ELF-1 (cell line): ENCODE measurements at regions not wholly inside any gene's neighbourhood (a gene's known extent, or its start where the extent isn't known, plus 50 kb on each side); places are given as distances from the start of the nearest gene placed in this dataset.
A peak's percentile ranks its signal among the peaks of the same experiment; 100 is the strongest.
"Not testable (repeated sequence)": the region's sequence is repeated elsewhere in the genome, so short reads cannot be mapped to it uniquely, and the experiment has no call there.

Source experiments
- DNase-seq: peaks from one replicate; pipeline ENCODE4 v3.0.0-alpha.2; 2016; ENCODE audit warnings: low read depth, low spot score

DNA sequence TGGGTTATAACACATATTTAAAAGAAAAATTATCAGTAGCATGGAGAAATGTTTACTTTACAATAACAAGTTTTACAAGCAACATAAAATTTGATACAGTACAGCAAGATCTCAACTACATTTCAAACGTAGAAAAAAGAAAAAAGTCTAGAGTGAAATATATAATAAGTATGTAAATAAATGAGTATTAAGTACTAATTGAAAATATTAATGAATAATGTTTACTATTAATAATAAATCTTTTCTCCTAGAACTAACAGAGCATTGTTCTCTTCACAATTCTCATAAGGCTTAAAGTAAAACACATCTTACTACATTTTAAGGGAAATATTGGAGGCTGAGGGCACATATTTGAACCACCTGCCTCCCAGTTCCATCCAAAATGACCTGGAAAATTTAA lies 72.1 kb downstream of the TMEM212 start:
- no peak for DNase-seq

DNA sequence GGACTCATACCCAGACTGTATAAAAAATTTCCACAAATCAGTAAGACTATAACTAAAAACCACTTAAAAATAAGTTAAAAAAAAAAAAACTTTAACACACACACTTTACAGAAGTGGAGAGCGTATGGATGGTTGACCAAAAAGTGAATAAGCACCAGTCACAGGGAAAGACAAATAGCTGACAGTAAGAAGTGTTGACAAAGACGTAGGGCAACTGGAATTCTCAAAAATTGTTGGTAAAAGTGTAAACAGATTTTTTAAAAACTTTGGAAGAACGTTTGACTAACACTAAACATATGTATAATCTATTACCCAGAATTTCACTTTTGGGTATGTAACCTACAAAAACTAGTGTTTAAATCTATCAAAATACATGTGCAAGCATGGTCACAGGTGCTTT lies 73.7 kb downstream of the TMEM212 start:
- DNase-seq: no peak

DNA sequence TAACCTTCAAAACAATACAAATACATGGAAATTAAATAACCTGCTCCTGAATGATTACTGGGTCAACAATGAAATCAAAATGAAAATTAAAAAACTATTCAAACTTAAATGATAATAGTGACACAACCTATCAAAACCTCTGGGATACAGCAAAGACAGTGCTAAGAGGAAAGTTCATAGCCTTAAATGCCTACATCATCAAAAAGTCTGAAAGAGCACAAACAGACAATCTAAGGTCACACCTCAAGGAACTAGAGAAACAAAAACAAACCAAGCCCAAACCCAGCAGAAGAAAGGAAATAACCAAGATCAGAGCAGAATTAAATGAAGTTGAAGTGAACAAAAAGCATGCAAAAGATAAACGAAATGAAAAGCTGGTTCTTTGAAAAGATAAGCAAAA lies 79.5 kb downstream of the TMEM212 start:
- not testable (repeated sequence) for DNase-seq

DNA sequence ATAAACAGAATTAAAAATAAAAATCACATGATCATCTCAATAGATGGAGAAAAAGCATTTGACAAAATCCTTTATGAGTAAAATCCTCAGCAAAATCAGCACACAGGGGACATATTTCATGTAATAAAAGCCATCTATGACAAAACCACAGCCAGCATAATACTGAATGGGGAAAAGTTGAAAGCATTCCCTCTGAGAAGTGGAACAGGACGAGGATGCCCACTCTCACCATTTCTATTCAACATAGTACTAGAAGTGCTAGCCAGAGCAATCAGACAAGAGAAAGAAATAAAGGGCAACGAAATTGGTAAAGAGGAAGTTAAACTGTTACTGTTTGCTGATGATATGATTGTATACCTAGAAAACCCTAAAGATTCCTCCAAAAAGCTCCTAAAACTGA lies 80.5 kb downstream of the TMEM212 start:
- not testable (repeated sequence) for DNase-seq

DNA sequence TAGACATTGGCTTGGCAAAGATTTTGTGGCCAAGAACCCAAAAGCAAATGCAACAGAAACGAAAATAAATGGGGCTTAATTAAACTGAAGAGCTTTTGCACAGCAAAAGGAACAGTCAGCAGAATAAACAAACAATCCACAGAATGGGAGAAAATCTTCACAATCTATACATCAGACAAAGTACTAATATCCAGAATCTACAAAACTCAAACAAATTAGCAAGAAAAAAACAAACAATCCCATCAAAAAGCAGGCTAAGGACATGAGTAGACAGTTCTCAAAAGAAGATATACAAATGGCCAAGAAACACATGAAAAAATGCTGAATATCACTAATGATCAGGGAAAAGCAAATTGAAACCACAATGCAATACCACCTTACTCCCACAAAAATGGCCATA lies 81.7 kb downstream of the TMEM212 start:
- DNase-seq: not testable (repeated sequence)

DNA sequence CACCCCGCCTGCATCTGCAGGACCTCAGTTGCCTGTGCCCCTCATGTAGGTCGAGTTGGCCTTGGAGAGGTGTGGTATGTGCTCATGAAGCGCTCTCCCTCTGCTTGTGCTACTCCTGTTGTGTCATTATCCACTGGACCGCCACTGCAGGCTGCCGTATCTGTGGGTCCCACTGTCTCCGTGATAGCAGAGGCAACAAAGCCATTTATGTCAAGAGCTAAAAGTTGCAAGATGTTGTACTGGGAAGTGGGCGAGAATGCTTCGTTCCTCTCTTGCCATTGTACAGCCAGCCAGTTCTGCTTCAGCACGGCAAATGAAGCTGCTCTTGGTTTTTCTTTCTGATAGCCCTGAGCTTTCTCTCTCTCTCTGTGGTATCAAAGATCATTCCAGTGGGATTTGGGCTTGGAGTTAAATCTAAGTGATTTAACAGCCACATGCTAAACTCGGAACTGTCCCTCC lies 89.0 kb downstream of the TMEM212 start:
- DNase-seq: no peak

DNA sequence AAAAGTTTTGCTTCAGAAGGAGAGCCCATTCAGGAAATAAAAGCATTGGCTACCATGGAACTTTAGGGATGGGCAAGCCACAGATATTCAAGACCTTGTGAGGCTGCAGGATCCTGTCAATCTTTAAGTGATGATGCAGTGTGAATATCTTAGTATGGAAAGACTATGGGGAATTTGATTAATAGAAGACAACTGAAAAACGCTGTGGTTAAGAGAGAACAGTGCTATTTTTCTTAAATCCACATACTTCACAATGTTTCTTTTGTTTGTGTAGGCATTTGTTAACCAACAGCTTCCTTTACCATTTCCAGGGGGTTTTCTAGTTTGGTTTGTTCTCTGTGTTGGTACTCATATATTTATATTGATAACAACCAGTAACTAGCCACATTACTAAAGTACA lies 90.3 kb downstream of the TMEM212 start:
- DNase-seq: no peak

DNA sequence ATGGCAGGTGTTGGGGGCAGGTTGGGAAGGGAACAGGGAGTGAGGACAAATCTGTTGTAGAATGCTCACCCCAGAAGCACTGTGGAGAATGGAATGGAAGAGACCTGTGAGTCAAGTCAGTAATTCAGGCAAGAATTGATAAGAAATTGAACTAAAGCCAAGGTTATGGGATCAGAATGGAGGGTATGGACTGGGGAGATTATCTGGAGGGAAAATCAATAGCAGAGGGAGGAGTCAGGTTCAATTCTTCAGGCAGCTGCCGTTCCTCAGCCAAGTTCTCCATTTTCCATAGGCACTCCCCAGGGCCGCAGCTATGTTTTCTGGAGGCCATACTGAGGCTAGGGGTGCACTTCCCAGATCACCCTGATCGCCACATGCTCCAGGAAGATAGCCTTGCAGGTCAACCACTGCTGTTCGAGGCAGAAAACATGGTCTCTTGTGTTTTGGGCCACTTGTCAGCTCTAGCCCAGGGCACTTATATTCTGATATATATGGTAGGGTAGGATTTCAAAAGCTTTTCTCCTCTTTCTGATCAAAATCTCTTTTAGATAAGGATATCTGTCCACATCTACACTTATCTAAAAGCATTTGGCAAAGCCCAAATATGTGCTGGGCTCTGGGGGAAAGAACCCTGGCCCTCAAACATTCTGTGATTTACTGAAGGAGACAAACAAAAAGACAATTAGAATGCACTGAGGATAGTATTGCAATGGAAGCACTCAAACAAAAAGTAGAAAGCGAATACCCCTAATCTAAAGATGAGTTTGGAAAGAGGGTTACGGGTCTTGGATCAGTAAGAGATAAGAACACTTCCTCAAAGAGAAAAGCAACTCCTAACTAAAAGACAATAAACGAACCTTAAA lies 92.3 kb downstream of the TMEM212 start:
- no peak for DNase-seq

DNA sequence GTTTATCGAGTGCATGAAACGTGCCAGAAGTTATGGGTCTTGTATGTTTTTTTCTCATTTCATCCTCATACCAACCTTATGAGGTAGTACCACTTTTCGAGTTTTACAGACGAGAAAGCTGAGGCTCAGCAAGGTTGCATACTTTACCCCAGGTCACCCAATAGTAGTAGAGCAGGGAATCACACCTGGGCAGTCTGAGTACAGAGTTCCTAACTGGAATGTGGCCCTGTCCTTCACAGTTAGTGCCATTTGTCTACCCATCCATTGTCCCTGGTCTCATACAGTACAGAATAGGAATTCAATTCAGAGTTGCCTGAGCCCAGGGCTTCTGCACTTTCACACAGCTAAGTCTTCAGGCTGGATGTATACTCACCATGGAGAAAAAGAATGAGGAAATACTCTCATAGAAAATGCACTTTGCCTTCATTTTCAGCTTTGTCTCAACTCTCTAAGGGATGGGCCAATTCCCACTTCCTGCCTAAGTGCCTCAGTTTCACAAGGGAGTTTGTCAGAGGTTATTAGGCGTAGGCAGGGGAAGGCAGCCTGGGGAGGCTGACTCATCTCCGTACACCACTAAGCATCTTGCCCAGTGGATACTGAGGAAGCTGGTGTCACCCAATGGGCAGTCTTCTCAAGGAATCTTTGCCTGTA lies 93.2 kb downstream of the TMEM212 start:
- no peak for DNase-seq

DNA sequence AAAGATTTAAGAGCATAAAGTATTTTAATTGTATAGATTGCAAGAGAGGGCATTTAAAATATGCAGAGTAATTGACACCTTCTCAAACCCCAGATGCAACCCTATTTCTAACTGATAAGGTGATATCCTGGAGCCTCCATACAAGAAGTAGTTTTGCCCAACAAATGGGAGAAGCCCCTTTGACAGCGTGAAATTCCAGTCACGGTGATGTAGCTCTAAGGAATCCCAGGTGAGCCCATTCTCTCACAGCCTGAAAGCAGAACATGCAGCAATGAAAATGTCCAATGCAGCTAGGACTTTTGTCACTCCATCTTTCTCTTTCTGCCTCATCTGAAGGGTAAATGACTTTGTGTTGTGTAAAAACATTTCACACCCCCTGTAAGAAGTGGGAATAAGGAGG lies 96.4 kb downstream of the TMEM212 start:
- peak; percentile 28 for DNase-seq

DNA sequence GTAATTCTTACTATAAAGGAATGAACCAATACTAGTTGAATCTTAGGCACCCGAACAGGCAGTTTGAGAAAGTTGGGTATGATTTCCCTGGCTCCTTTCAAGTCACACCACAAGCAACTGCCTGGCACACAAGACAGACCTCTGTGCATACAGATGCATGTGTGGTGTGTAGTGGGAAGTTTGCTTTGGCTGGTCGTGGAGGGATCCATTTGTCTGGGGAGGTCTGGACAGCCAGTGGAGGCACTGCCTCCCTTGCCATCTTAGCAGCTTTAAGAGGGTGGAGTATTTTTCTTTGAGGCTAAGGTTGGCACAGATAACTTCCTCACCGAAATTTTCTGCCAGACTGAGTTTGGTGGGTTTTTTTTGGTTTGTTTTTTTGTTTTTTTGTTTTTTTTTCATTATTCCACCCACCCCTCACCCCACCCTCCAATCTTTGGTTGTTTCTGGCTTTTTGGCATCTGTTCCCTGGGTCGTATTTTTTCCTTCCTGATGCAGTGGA lies 97.1 kb downstream of the TMEM212 start:
- DNase-seq: no peak

DNA sequence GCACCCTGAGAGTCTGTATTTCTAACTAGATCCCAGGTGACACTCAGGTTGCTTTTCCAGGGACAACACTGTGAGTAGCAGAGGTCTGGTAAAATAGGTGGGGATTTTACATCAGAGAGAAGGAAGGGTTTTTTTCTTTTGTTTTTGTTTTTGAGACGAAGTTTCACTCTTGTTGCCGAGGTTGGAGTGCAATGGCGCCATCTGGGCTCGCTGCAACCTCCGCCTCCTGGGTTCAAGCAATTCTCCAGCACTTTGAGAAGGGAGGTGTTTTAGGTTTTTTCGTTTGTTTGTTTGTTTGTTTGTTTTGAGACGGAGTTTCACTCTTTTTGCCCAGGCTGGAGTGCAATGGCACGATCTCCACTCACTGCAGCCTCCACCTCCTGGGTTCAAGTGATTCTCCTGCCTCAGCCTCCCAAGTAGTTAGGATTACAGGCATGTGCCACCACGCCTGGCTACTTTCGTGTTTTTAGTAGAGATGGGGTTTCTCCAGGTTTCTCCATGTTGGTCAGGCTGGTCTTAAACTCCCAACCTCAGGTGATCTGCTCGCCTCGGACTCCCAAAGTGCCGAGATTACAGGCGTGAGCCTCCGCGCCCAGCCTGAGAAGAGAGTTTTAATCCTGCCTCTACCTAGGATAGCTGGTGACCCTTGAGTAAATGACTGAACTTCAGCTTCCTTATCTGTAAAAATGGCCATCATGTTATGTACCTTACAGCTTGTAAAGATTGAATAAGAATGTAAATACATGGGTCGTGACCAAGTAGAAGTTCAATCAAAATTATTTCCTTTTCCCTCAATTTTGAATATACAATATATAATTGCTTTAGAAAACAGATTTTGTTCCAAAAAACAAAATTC lies 95.9 kb upstream of the FNDC3B start:
- DNase-seq: no peak

DNA sequence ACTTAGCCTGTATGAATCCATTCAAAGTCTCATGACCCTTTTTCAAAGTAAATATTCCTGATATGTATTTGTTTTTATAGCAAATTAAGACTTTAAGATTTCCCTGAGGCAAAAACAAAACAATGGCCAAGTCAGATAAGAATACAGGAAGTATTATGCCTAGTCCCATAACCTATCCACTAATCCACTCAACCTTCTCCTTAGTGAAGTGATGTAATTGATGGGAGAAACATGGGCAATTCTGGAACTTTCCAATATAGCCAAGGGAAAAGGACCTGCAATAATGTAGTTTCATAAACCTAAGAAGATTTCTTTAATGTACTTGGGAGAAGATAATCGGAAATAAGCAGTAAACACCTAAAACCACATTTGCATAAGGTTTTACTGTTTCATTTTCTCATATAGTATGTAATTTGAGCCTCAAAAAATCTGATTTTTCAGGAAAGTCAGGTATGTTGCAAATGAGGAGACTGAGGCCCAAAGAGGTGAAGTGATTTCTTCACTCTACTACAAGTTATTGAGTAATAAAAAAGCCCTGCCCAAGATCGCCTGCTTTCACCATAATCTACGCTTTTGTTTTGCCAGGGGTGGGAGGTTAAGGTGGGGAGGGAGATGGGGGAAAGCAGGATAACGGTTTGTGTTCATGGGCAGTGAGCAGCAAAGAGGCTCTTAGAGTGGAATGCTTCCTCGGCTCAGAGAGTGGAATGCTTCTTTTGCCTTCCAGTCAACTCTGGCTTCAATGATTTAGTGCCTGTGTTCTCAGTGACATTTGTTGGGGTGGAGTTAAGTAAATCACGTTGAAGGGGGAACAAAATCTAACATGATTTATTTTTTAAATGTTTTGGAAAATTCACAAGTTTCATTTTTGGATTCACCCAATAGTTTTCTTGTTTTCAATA lies 95.0 kb upstream of the FNDC3B start:
- no peak for DNase-seq

DNA sequence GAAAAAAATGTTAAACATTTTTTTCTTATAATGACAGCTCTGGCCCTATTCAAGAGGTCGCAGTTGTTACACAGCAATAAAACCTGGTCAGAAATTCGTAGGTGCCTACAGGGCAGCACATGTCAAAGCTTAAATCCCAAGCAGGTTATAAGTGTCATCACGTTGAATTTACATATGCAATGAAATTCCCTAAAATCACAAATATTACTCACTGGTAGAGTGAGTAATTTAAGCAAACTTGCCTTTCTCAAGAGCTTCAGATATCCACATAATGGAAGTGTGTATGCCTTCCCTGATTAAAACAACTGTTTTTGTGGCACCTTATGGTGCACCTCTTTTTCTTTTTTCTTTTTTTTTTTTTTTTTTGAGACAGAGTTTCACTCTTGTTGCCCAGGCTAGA lies 90.7 kb upstream of the FNDC3B start:
- DNase-seq: no peak

DNA sequence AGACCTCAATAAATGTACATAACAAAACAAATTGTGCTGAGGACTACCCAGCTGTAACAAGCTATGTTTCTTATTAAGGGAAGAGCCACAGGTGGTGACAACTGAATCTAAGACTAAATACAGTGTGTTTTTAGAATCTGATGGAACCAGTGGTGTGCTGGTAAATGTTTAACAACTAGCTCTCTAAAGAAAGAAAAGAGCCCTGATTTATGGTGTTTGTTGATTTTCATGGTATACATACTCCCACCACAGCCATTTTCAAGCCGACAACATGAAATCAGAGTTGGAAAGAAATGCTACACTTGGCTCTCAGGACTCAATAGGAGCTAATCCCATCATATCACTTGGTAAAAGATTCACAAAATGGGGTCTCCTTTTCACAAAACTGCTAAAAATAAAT lies 89.8 kb upstream of the FNDC3B start:
- no peak for DNase-seq

DNA sequence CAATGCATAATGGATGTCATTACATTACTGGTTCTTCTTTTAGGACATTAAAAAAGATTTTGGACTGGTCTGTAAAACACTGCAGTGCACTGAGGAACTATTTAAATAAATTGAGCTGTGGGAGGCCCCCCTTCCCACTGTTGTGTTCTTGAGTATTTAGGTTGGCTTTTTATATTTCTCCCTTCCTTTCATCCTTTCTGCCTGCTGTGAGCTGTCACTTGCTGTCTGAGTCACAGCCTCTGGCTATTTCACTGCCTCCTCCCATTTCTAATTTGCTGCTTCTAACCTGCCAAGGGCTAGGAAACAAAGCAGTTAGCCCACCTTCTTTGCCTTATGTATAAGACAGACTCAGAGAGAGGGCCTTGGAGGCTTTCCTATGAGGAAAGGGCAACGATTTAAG lies 89.0 kb upstream of the FNDC3B start:
- peak; percentile 89 for DNase-seq

DNA sequence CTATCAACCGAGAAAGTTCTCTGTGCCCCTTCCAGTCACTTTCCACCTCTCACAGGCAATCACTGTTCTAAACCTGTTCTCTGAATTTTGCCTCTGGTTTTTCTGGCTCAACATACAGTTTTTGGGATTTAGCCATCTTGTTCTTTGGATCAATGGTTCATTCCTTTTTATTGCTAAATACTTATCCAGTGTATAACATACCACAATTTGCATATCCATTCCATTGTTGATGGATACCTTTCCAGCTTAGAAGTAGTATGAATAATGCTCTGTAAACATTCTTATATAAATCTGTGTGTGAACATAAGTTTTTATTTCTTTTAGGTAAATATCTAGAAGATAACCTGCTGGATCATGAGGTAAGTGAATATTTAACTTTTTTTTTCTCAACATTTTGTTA lies 87.8 kb upstream of the FNDC3B start:
- DNase-seq: no peak

DNA sequence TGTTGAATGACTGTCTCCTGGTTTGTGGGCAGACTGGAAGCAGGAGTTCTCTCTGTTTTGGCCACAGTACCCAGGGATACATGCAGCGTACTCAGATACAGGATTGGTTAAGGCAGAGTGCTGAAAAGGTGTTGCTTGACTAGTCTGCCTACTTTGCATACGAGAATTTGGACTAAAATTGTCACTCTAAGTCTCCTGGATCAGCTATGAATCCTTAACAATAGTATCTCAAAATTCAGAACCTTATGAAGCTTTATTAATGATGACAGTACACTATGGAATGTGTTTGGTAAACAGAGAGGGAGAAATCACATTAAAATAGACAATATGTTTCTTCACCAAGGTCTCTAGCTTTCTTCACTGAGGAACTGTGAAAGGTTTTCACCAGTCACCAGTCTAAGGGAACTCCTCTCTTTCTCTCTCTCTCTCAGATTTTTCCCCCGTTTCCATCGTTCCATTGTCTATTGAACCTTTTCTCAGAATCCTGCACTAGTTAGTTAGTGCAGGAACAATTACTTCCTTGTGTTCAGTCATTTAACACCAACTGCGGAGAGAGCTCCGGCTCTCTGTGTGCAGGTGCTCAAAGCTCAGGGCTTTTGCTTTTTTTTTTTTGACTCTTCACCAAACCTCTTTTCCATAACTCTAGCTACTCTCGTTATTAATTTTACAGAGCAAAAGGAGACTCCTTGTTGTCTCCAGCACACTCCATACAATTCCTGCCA lies 85.9 kb upstream of the FNDC3B start:
- no peak for DNase-seq

DNA sequence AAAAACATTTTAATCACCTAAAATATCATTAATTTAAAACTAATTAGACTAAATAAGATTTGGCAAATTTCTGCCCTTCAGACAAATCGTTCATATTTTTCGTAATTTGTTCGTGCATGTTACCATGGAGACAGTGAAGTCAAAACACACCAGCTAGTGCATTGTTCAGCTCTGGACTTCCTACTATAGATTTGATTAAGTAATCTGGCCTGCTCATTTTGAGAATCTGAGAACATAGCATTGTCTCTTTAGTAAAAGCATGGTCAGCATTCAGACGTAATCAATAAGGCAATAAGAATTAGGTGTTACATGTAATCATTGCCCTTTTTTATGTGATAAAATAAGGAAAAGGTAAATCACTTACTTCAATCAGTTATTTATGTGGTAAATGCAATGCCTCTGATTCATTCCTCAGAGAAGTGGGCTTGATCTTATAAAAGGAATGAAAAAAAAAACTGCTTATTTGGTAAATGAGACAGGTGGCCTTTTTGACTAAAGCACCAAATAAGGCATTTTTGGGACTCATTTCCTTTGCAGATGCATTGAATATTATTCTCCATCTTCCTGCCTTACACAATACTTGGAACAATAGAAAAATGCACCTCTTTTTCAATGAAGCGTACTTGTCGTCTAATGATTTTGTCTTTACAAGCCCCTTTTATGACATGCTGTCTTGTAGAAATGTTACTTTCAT lies 84.5 kb upstream of the FNDC3B start:
- DNase-seq: no peak

DNA sequence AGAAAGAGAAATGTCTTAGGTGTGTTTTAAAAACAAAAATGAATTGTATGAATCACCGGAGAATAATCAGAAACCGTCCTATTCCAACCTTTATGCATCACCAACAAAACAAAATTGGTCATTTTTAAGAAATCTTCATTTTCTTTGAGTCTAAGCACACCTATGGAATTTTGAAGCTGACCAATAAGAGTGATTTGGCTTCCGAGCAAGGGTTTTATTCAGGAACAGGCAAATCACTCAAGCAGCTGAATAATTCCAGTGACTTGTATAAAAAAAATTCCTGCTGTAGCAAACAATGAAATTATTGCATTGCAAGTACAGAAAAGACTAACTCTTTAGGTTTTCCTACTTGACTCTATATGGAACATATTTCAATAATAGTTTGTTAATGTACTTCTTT lies 83.8 kb upstream of the FNDC3B start:
- DNase-seq: no peak
